ENCODE measurements at regions not wholly inside any gene's neighbourhood (a gene's known extent, or its start where the extent isn't known, plus 50 kb on each side); places are given as distances from the start of the nearest gene placed in this dataset.

DNA sequence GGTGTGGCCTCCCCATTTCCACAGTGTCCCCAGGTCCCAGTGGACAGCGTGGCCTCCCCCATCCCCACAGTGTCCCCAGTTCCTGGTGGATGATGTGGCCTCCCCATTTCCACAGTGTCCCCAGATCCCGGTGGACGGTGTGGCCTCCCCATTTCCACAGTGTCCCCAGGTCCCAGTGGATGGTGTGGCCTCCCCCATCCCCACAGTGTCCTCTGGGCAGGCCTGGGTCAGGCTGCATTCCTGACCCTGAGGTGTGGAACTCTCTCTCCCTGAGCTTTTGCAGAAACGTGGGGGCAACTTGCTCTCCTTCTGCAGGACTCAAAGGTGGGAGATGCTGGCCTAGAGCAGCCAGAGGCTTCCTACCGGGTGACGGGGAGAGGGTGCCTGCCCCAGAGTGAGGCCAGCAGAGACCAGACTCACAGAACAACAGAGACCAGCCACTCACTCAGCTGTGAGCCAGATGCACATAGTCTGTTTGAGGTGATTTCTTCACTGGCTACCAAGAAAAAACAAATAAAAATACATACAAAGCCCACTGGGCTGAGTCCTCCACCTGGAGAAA, 85.8 kb upstream of the FGF3 start:
- H4K8ac ChIP-seq (replicated peaks; ENCODE audit: insufficient read length, low read depth, low read length): no peak overlapping the region
- H2BK20ac ChIP-seq (ENCODE audit: low read depth, low read length, poor library complexity, severe bottlenecking): no peak overlapping the region
- H2BK15ac ChIP-seq (ENCODE audit: low read depth, low read length): no peak overlapping the region
- Mint-ChIP-seq H3K4me3 (no peak overlapping the region), H3K27ac (no peak overlapping the region), H3K36me3 (ENCODE audit: insufficient read depth in 1 of 3, low read depth in 3 of 3) (no peaks in the 10 kb centered on the region), H3K27me3 (ENCODE audit: low read depth) (peaks cover 13% of the 10 kb centered on the region), H3K4me1 (peaks cover 2 to 10% of the 10 kb centered on the region in 2 experiments; a peak in 1 of 4 replicates), H3K9me3 (no peaks in the 10 kb centered on the region)
- no peak overlapping the region for H2BK5ac ChIP-seq (ENCODE audit: insufficient read length, low read length)
- H3K14ac ChIP-seq (ENCODE audit: insufficient read depth, low read length): no peak overlapping the region
- H3K4me1 ChIP-seq (ENCODE audit: insufficient read depth, low read length): no peaks in the 10 kb centered on the region
- no peaks in the 10 kb centered on the region for H3K9me3 ChIP-seq (ENCODE audit: control insufficient read depth, low read depth, low read length)
- no peaks in the 10 kb centered on the region for H3K27me3 ChIP-seq (ENCODE audit: insufficient read depth, low read length)
- H2AK5ac ChIP-seq (ENCODE audit: insufficient read length, low read length): no peak overlapping the region
- no peak overlapping the region for H3K18ac ChIP-seq (ENCODE audit: insufficient read length, low read depth, low read length)
- no peaks in the 10 kb centered on the region for H4K20me1 ChIP-seq (ENCODE audit: control insufficient read depth, insufficient read depth, insufficient read length)
- H3K4ac ChIP-seq (ENCODE audit: low read depth, low read length): no peak overlapping the region
- H4K91ac ChIP-seq (ENCODE audit: insufficient read length, low read depth, low read length): no peak overlapping the region
- H3K27ac ChIP-seq (ENCODE audit: insufficient read length, low read depth, low read length): no peak overlapping the region
- H3K79me1 ChIP-seq (ENCODE audit: insufficient read depth, low read depth, low read length, poor library complexity, severe bottlenecking): no peaks in the 10 kb centered on the region
- no peak for DNase-seq
- no peak overlapping the region for H3K9ac ChIP-seq (ENCODE audit: extremely low read depth, insufficient read length, low read length)
- no peak overlapping the region for H3K4me2 ChIP-seq (ENCODE audit: insufficient read depth, insufficient read length, low read length)
- H2BK12ac ChIP-seq (ENCODE audit: insufficient read length, low read depth, low read length): no peak overlapping the region
- TF ChIP-seq, protein P1, sequence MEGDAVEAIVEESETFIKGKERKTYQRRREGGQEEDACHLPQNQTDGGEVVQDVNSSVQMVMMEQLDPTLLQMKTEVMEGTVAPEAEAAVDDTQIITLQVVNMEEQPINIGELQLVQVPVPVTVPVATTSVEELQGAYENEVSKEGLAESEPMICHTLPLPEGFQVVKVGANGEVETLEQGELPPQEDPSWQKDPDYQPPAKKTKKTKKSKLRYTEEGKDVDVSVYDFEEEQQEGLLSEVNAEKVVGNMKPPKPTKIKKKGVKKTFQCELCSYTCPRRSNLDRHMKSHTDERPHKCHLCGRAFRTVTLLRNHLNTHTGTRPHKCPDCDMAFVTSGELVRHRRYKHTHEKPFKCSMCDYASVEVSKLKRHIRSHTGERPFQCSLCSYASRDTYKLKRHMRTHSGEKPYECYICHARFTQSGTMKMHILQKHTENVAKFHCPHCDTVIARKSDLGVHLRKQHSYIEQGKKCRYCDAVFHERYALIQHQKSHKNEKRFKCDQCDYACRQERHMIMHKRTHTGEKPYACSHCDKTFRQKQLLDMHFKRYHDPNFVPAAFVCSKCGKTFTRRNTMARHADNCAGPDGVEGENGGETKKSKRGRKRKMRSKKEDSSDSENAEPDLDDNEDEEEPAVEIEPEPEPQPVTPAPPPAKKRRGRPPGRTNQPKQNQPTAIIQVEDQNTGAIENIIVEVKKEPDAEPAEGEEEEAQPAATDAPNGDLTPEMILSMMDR (conservative IDR thresholded peaks at IDR 0.05): no peak
- no peak overlapping the region for H3K23ac ChIP-seq (ENCODE audit: insufficient read length, low read depth, low read length)
- no peaks in the 10 kb centered on the region for H3K23me2 ChIP-seq (ENCODE audit: insufficient read length, low read depth, low read length, poor library complexity, severe bottlenecking)
- no peak overlapping the region for H2BK120ac ChIP-seq (ENCODE audit: low read depth, low read length, poor library complexity, severe bottlenecking)
- no peak overlapping the region for H3T11ph ChIP-seq (ENCODE audit: low read length)
- no CpG with 5 or more reads among the region's 6 CpGs for WGBS (ENCODE audit: extremely low coverage, insufficient read length, low lambda C conversion rate)
- no peak overlapping the region for H4K5ac ChIP-seq (ENCODE audit: insufficient read length, low read depth, low read length)
- H3K79me2 ChIP-seq (ENCODE audit: insufficient read depth, low read length): no peaks in the 10 kb centered on the region
- no peak overlapping the region for H3K56ac ChIP-seq (ENCODE audit: insufficient read length, low read depth, low read length)
- H2AFZ ChIP-seq (ENCODE audit: low read length): no peak overlapping the region
